ENCODE measurements at regions not wholly inside any gene's neighbourhood (a gene's known extent, or its start where the extent isn't known, plus 50 kb on each side); places are given as distances from the start of the nearest gene placed in this dataset.
"Not testable (repeated sequence)": the region's sequence is repeated elsewhere in the genome, so short reads cannot be mapped to it uniquely, and the experiment has no call there.

GRCh38 chr5:166810093-166810658 is 1481.3 kb upstream of the WWC1 start:
- H3K36me3 ChIP-seq (ENCODE audit: control insufficient read depth in 1 of 2, insufficient read depth in 2 of 2, low read length in 2 of 2); H3K27me3 ChIP-seq (ENCODE audit: low read depth, low read length); H3K27ac ChIP-seq (ENCODE audit: low read length); H3K9me3 ChIP-seq (ENCODE audit: control insufficient read depth in 1 of 2, low read length in 2 of 2); H3K4me1 ChIP-seq (ENCODE audit: control insufficient read depth in 1 of 2, insufficient read depth in 2 of 2, low read length in 2 of 2); H3K4me3 ChIP-seq (ENCODE audit: low read depth in 1 of 2, low read length in 2 of 2): not testable (repeated sequence)

GRCh38 chr5:166810721-166811120 is 1480.7 kb upstream of the WWC1 start:
- Histone ChIP-seq H3K27me3 (ENCODE audit: low read depth, low read length) (no peaks in the 10 kb centered on the region), H3K4me3 (ENCODE audit: low read depth in 1 of 2, low read length in 2 of 2) (no peak overlapping the region), H3K36me3 (ENCODE audit: control insufficient read depth in 1 of 2, insufficient read depth in 2 of 2, low read length in 2 of 2) (no peaks in the 10 kb centered on the region), H3K9me3 (ENCODE audit: control insufficient read depth in 1 of 2, low read length in 2 of 2) (peaks cover 0 to 3% of the 10 kb centered on the region in 2 donors), H3K4me1 (ENCODE audit: control insufficient read depth in 1 of 2, insufficient read depth in 2 of 2, low read length in 2 of 2) (no peaks in the 10 kb centered on the region), H3K27ac (ENCODE audit: low read length) (no peak overlapping the region)

GRCh38 chr5:166823360-166823759 is 1468.1 kb upstream of the WWC1 start:
- Histone ChIP-seq H3K4me3 (ENCODE audit: low read depth in 1 of 2, low read length in 2 of 2) (no peak overlapping the region), H3K36me3 (ENCODE audit: control insufficient read depth in 1 of 2, insufficient read depth in 2 of 2, low read length in 2 of 2) (no peaks in the 10 kb centered on the region), H3K27me3 (ENCODE audit: low read depth, low read length) (no peaks in the 10 kb centered on the region), H3K4me1 (ENCODE audit: control insufficient read depth in 1 of 2, insufficient read depth in 2 of 2, low read length in 2 of 2) (no peaks in the 10 kb centered on the region), H3K9me3 (ENCODE audit: control insufficient read depth in 1 of 2, low read length in 2 of 2) (no peaks in the 10 kb centered on the region), H3K27ac (ENCODE audit: low read length) (no peak overlapping the region)

DNA sequence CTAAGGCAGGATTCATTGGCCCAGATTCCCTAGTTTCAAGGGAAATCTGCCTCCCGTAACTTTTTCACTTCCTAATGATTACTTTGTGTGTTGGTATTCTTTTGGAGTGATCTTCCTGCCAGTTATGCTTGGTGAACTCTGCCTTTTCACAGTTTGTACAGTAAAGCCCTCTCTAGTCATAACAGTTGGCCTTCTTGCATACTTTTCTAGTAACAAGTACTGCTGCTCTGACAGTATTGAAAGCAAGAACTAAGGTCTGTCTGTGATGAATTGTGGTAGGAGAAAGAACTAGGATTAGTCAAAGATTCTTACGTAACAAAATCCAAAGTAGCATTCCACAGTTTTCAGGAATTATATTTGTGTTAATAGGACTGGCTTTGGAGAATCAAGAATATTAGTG is 1457.2 kb upstream of the WWC1 start:
- H3K27ac ChIP-seq (ENCODE audit: low read length), result no peak overlapping the region
- peaks cover 0 to 4% of the 10 kb centered on the region in 2 donors for H3K9me3 ChIP-seq (ENCODE audit: control insufficient read depth in 1 of 2, low read length in 2 of 2)
- no peaks in the 10 kb centered on the region for H3K4me1 ChIP-seq (ENCODE audit: control insufficient read depth in 1 of 2, insufficient read depth in 2 of 2, low read length in 2 of 2)
- no peaks in the 10 kb centered on the region for H3K27me3 ChIP-seq (ENCODE audit: low read depth, low read length)
- no peak overlapping the region for H3K4me3 ChIP-seq (ENCODE audit: low read depth in 1 of 2, low read length in 2 of 2)
- no peaks in the 10 kb centered on the region for H3K36me3 ChIP-seq (ENCODE audit: control insufficient read depth in 1 of 2, insufficient read depth in 2 of 2, low read length in 2 of 2)

- H3K36me3 ChIP-seq (ENCODE audit: control insufficient read depth in 1 of 2, insufficient read depth in 2 of 2, low read length in 2 of 2), result no peaks in the 10 kb centered on the region
- H3K9me3 ChIP-seq (ENCODE audit: control insufficient read depth in 1 of 2, low read length in 2 of 2), result peaks cover 0 to 2% of the 10 kb centered on the region in 2 donors
- no peaks in the 10 kb centered on the region for H3K4me1 ChIP-seq (ENCODE audit: control insufficient read depth in 1 of 2, insufficient read depth in 2 of 2, low read length in 2 of 2)
- no peaks in the 10 kb centered on the region for H3K27me3 ChIP-seq (ENCODE audit: low read depth, low read length)
- no peak overlapping the region for H3K27ac ChIP-seq (ENCODE audit: low read length)
- H3K4me3 ChIP-seq (ENCODE audit: low read depth in 1 of 2, low read length in 2 of 2), result no peak overlapping the region
Observed at GRCh38 chr5:166845044-166845443, 1446.4 kb upstream of the WWC1 start.

GRCh38 chr5:166856791-166857190 is 1434.7 kb upstream of the WWC1 start:
- Histone ChIP-seq H3K4me3 (ENCODE audit: low read depth in 1 of 2, low read length in 2 of 2) (no peak overlapping the region), H3K9me3 (ENCODE audit: control insufficient read depth in 1 of 2, low read length in 2 of 2) (no peaks in the 10 kb centered on the region), H3K4me1 (ENCODE audit: control insufficient read depth in 1 of 2, insufficient read depth in 2 of 2, low read length in 2 of 2) (no peaks in the 10 kb centered on the region), H3K27me3 (ENCODE audit: low read depth, low read length) (no peaks in the 10 kb centered on the region), H3K36me3 (ENCODE audit: control insufficient read depth in 1 of 2, insufficient read depth in 2 of 2, low read length in 2 of 2) (no peaks in the 10 kb centered on the region), H3K27ac (ENCODE audit: low read length) (no peak overlapping the region)

DNA sequence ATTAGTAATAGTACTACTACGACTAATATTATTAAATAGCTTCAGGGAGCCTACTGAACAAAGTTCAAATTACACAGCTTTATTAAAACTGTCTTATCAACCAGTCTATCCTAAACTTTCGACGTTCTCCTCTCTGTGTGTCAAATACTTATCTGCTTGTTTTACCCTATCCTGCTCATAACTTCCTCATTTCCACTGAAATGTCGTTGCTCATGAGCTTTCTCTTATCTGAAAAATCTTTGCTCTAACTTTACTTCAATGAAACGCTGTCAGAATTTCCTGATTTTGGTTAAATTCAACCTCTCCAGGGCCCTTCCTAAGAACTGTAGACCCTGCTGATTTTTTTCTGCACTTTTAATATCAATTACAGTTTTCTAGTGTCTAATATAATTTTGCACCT is 1431.0 kb upstream of the WWC1 start:
- no peaks in the 10 kb centered on the region for H3K36me3 ChIP-seq (ENCODE audit: control insufficient read depth in 1 of 2, insufficient read depth in 2 of 2, low read length in 2 of 2)
- no peaks in the 10 kb centered on the region for H3K9me3 ChIP-seq (ENCODE audit: control insufficient read depth in 1 of 2, low read length in 2 of 2)
- no peak overlapping the region for H3K4me3 ChIP-seq (ENCODE audit: low read depth in 1 of 2, low read length in 2 of 2)
- H3K4me1 ChIP-seq (ENCODE audit: control insufficient read depth in 1 of 2, insufficient read depth in 2 of 2, low read length in 2 of 2), result no peaks in the 10 kb centered on the region
- no peak overlapping the region for H3K27ac ChIP-seq (ENCODE audit: low read length)
- H3K27me3 ChIP-seq (ENCODE audit: low read depth, low read length), result no peaks in the 10 kb centered on the region

DNA sequence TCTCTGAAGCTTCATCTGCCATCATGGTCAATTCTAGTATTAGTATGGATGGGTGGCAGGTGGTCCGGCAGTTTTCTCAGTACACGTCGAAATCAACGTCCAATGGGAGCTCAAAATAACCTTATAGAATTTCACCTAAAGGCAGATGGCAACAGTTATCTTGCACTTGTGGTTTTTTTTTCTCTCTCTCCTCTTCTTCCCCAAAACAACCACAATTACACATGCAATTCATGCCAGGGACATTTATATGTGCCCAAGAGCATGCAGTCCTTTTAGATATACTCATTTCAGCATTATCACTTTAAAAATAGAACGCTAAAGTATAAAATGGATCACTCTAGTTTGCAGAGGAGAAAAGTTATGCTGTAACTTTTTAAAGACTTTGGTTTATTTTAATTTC is 1428.9 kb upstream of the WWC1 start:
- Histone ChIP-seq H3K9me3 (ENCODE audit: control insufficient read depth in 1 of 2, low read length in 2 of 2) (no peaks in the 10 kb centered on the region), H3K27ac (ENCODE audit: low read length) (no peak overlapping the region), H3K4me1 (ENCODE audit: control insufficient read depth in 1 of 2, insufficient read depth in 2 of 2, low read length in 2 of 2) (no peaks in the 10 kb centered on the region), H3K4me3 (ENCODE audit: low read depth in 1 of 2, low read length in 2 of 2) (no peak overlapping the region), H3K36me3 (ENCODE audit: control insufficient read depth in 1 of 2, insufficient read depth in 2 of 2, low read length in 2 of 2) (no peaks in the 10 kb centered on the region), H3K27me3 (ENCODE audit: low read depth, low read length) (no peaks in the 10 kb centered on the region)

- Histone ChIP-seq H3K4me3 (ENCODE audit: low read depth in 1 of 2, low read length in 2 of 2) (no peak overlapping the region), H3K4me1 (ENCODE audit: control insufficient read depth in 1 of 2, insufficient read depth in 2 of 2, low read length in 2 of 2) (no peaks in the 10 kb centered on the region), H3K9me3 (ENCODE audit: control insufficient read depth in 1 of 2, low read length in 2 of 2) (no peaks in the 10 kb centered on the region), H3K36me3 (ENCODE audit: control insufficient read depth in 1 of 2, insufficient read depth in 2 of 2, low read length in 2 of 2) (no peaks in the 10 kb centered on the region), H3K27me3 (ENCODE audit: low read depth, low read length) (no peaks in the 10 kb centered on the region), H3K27ac (ENCODE audit: low read length) (no peak overlapping the region)
Observed at GRCh38 chr5:166865206-166865605, 1426.2 kb upstream of the WWC1 start.

GRCh38 chr5:166880456-166880855 is 1411.0 kb upstream of the WWC1 start:
- no peaks in the 10 kb centered on the region for H3K36me3 ChIP-seq (ENCODE audit: control insufficient read depth in 1 of 2, insufficient read depth in 2 of 2, low read length in 2 of 2)
- no peaks in the 10 kb centered on the region for H3K27me3 ChIP-seq (ENCODE audit: low read depth, low read length)
- H3K9me3 ChIP-seq (ENCODE audit: control insufficient read depth in 1 of 2, low read length in 2 of 2), result no peaks in the 10 kb centered on the region
- no peak overlapping the region for H3K4me3 ChIP-seq (ENCODE audit: low read depth in 1 of 2, low read length in 2 of 2)
- no peaks in the 10 kb centered on the region for H3K4me1 ChIP-seq (ENCODE audit: control insufficient read depth in 1 of 2, insufficient read depth in 2 of 2, low read length in 2 of 2)
- H3K27ac ChIP-seq (ENCODE audit: low read length), result no peak overlapping the region

- no peaks in the 10 kb centered on the region for H3K36me3 ChIP-seq (ENCODE audit: control insufficient read depth in 1 of 2, insufficient read depth in 2 of 2, low read length in 2 of 2)
- no peaks in the 10 kb centered on the region for H3K27me3 ChIP-seq (ENCODE audit: low read depth, low read length)
- no peak overlapping the region for H3K27ac ChIP-seq (ENCODE audit: low read length)
- H3K4me3 ChIP-seq (ENCODE audit: low read depth in 1 of 2, low read length in 2 of 2), result no peak overlapping the region
- H3K4me1 ChIP-seq (ENCODE audit: control insufficient read depth in 1 of 2, insufficient read depth in 2 of 2, low read length in 2 of 2), result no peaks in the 10 kb centered on the region
- no peaks in the 10 kb centered on the region for H3K9me3 ChIP-seq (ENCODE audit: control insufficient read depth in 1 of 2, low read length in 2 of 2)
Observed at GRCh38 chr5:166881802-166882201, 1409.6 kb upstream of the WWC1 start.

DNA sequence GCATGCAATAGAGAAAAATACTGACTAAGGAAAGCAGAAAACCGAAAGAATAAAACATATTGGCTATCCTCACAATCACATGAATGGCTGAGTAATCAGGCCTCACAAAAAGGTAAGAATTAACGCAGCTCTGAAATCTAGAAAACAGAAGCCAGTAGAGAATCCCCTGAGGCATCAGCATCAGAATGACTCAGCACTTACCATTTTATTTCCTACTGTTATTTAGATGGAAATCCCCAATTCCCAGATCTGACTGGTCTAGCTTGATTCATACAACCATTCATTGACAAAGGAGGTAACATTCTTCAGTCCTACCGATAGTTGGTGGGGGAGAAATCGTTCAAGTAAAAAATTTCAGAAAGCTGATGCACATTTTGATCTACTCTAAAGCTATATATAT is 1408.4 kb upstream of the WWC1 start:
- no peak overlapping the region for H3K27ac ChIP-seq (ENCODE audit: low read length)
- no peaks in the 10 kb centered on the region for H3K36me3 ChIP-seq (ENCODE audit: control insufficient read depth in 1 of 2, insufficient read depth in 2 of 2, low read length in 2 of 2)
- no peaks in the 10 kb centered on the region for H3K27me3 ChIP-seq (ENCODE audit: low read depth, low read length)
- H3K4me1 ChIP-seq (ENCODE audit: control insufficient read depth in 1 of 2, insufficient read depth in 2 of 2, low read length in 2 of 2), result no peaks in the 10 kb centered on the region
- H3K9me3 ChIP-seq (ENCODE audit: control insufficient read depth in 1 of 2, low read length in 2 of 2), result no peaks in the 10 kb centered on the region
- no peak overlapping the region for H3K4me3 ChIP-seq (ENCODE audit: low read depth in 1 of 2, low read length in 2 of 2)

All from muscle layer of duodenum (tissue), 2 donors.